Tibial nerve (tissue), 3 donors: ENCODE measurements at regions not wholly inside any gene's neighbourhood (a gene's known extent, or its start where the extent isn't known, plus 50 kb on each side); places are given as distances from the start of the nearest gene placed in this dataset.

ENCODE experiments used
- CTCF ChIP-seq, 5 experiments: fragments of 200-600 bp in 3 of 5; fragments of 450-650 bp in 2 of 5; sonication (generic) in 3 of 5; IDR thresholded peaks; one replicate each; pipeline ENCODE4 v1.5.1; 2016 to 2019; ENCODE audit warnings: antibody characterized with exemption in 5 of 5, mild to moderate bottlenecking in 3 of 5, moderate library complexity in 2 of 5
- POLR2A ChIP-seq, 2 donors: fragments of 450-650 bp; IDR thresholded peaks; one replicate each; pipeline ENCODE4 v1.6.1; 2017; ENCODE audit warnings: antibody characterized with exemption in 2 of 2, mild to moderate bottlenecking in 2 of 2, moderate library complexity in 2 of 2

GRCh38 chr4:137359691-137360315 lies 172.5 kb downstream of the PCDH18 start:
- no peak for TF ChIP-seq POLR2A (IDR thresholded peaks at IDR 0.05)
- no peak for TF ChIP-seq CTCF (IDR thresholded peaks at IDR 0.05)
